Loucy (cell line): ENCODE measurements at regions not wholly inside any gene's neighbourhood (a gene's known extent, or its start where the extent isn't known, plus 50 kb on each side); places are given as distances from the start of the nearest gene placed in this dataset.

Experiments used
- H2AFZ ChIP-seq: fragments of 200-600 bp; sonication (generic); 2 replicates; pipeline ENCODE4 v1.6.0; 2016; ENCODE audit warnings: antibody characterized with exemption, mild to moderate bottlenecking, low read length, moderate library complexity
- H3F3A ChIP-seq: fragments of 200-600 bp; 2 replicates; pipeline ENCODE4 v1.6.0; 2016; ENCODE audit warnings: antibody characterized with exemption, low read depth, mild to moderate bottlenecking
- H3K27me3 ChIP-seq: fragments of 200-600 bp; sonication (generic); 2 replicates; pipeline ENCODE4 v1.6.1; 2014; ENCODE audit warnings: low read length, mild to moderate bottlenecking; ENCODE audit not compliant: insufficient read depth, poor library complexity, severe bottlenecking
- H3K36me3 ChIP-seq: fragments of 200-600 bp; sonication (generic); 2 replicates; pipeline ENCODE4 v1.6.1; 2016; ENCODE audit warnings: low read length; ENCODE audit not compliant: insufficient read depth
- H3K4me1 ChIP-seq: fragments of 200-600 bp; sonication (generic); 2 replicates; pipeline ENCODE4 v1.5.1; 2014; ENCODE audit warnings: low read length, mild to moderate bottlenecking; ENCODE audit not compliant: insufficient read depth, poor library complexity, severe bottlenecking
- H3K4me2 ChIP-seq: fragments of 200-600 bp; sonication (generic); 2 replicates; pipeline ENCODE4 v1.6.0; 2014; ENCODE audit warnings: antibody characterized with exemption, low read length, low read depth, mild to moderate bottlenecking; ENCODE audit not compliant: poor library complexity, severe bottlenecking
- H3K4me3 ChIP-seq: fragments of 200-600 bp; sonication (generic); 2 replicates; pipeline ENCODE4 v1.5.1; 2014; ENCODE audit warnings: low read length, mild to moderate bottlenecking, mixed read lengths; ENCODE audit not compliant: poor library complexity, severe bottlenecking
- H3K79me2 ChIP-seq: fragments of 200-600 bp; sonication (generic); 2 replicates; pipeline ENCODE4 v1.6.1; 2014; ENCODE audit warnings: low read length; ENCODE audit not compliant: insufficient read depth
- H3K9ac ChIP-seq: fragments of 200-600 bp; sonication (generic); 2 replicates; pipeline ENCODE4 v1.6.0; 2014; ENCODE audit warnings: mild to moderate bottlenecking, low read depth, low read length, moderate library complexity; ENCODE audit not compliant: poor library complexity, severe bottlenecking
- H3K9me2 ChIP-seq: fragments of 200-600 bp; sonication (generic); replicated peaks from 2 replicates; pipeline ENCODE4 v1.6.1; 2016; ENCODE audit warnings: low read depth, low read length, mixed read lengths
- H3K9me3 ChIP-seq: fragments of 200-600 bp; sonication (generic); 2 replicates; pipeline ENCODE4 v1.6.1; 2014; ENCODE audit warnings: mild to moderate bottlenecking, antibody characterized with exemption, low read length, low read depth; ENCODE audit not compliant: insufficient read depth
- H4K20me1 ChIP-seq: fragments of 200-600 bp; sonication (generic); 2 replicates; pipeline ENCODE4 v1.6.0; 2014; ENCODE audit warnings: antibody characterized with exemption, low read length, mild to moderate bottlenecking; ENCODE audit not compliant: insufficient read depth, poor library complexity, severe bottlenecking
- EZH2phosphoT487 ChIP-seq: fragments of 200-600 bp; IDR thresholded peaks from 2 replicates; pipeline ENCODE4 v1.6.1; 2018; ENCODE audit warnings: antibody characterized with exemption, mild to moderate bottlenecking, moderate library complexity, borderline replicate concordance
- TF ChIP-seq, protein P1 (sequence below): fragments of 200-600 bp; sonication (generic); conservative IDR thresholded peaks from 2 replicates; pipeline ENCODE4 v1.5.1; 2014; ENCODE audit warnings: mild to moderate bottlenecking, antibody characterized with exemption, low read length

DNA sequence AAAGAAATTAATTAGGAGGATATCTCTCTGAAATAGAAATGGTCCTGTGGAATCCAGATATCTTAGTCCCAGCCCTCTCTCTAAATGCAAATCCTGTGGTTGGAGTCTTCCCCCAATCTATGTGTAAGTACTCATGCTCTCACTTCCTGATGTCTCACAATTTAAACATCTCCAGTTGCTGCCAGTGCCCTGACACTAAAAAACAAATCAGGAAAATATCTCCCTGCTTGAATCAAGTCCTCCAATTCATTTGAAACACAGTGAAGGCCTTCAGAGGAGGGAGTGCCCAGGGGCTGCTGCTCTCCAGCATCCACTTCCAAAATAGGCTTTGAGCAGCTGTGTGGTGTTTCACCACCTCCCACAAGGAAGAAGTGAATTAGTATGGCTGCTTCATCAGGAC, 413.8 kb downstream of the RAD51AP2 start:
- no peaks in the 10 kb centered on the region for H3K4me1 ChIP-seq
- H3K9me3 ChIP-seq: no peaks in the 10 kb centered on the region
- no peaks in the 10 kb centered on the region for H3K36me3 ChIP-seq
- H3K4me2 ChIP-seq: no peak overlapping the region
- no peak overlapping the region for H3K9ac ChIP-seq
- H4K20me1 ChIP-seq: no peaks in the 10 kb centered on the region
- no peaks in the 10 kb centered on the region for H3K27me3 ChIP-seq
- no peaks in the 10 kb centered on the region for H3F3A ChIP-seq
- H3K4me3 ChIP-seq: no peak overlapping the region
- no peaks in the 10 kb centered on the region for H3K9me2 ChIP-seq
- H3K79me2 ChIP-seq: no peaks in the 10 kb centered on the region
- no peak overlapping the region for H2AFZ ChIP-seq
- TF ChIP-seq EZH2phosphoT487: no peak
- TF ChIP-seq, protein P1, sequence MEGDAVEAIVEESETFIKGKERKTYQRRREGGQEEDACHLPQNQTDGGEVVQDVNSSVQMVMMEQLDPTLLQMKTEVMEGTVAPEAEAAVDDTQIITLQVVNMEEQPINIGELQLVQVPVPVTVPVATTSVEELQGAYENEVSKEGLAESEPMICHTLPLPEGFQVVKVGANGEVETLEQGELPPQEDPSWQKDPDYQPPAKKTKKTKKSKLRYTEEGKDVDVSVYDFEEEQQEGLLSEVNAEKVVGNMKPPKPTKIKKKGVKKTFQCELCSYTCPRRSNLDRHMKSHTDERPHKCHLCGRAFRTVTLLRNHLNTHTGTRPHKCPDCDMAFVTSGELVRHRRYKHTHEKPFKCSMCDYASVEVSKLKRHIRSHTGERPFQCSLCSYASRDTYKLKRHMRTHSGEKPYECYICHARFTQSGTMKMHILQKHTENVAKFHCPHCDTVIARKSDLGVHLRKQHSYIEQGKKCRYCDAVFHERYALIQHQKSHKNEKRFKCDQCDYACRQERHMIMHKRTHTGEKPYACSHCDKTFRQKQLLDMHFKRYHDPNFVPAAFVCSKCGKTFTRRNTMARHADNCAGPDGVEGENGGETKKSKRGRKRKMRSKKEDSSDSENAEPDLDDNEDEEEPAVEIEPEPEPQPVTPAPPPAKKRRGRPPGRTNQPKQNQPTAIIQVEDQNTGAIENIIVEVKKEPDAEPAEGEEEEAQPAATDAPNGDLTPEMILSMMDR: no peak

DNA sequence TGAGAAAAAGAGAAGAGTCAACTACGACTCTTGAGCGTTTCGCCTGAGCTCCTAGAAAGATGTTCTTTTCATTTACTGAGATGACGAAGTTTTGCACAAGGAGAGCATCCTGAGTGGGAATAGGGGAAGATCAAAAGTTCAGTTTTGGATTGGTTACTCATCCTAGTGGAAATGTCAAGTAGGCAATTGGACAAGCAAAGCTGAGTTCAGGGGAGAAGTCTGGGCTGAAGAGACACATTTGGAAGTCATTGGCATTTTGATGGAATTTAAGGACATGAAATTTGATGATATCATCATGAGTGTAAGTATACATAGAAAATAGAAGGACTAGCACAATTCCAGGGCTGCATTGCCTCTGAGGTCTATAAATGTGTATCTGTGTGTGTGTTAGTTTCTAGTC, 416.6 kb downstream of the RAD51AP2 start:
- H3K9ac ChIP-seq: no peak overlapping the region
- no peak for TF ChIP-seq EZH2phosphoT487
- TF ChIP-seq, protein P1: no peak

DNA sequence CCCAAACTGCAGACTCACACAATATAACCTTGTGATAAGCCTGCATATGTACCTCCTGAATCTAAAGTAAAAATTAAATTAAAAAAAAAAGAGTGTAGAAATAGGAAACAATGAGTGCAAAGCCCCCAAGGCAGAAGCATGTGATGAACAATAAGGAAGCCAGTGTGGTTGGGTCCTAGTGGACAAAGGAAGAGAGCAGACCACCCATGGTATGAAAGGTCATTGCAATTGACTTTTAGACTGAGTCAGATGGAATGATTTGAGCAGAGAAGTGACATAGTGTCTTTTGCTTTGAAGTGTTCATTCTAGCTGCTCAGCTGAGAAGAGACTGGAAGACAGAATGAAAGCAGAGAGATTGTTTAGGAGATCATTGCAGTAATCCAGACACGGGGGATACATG, 417.1 kb downstream of the RAD51AP2 start:
- Histone ChIP-seq H4K20me1 (no peaks in the 10 kb centered on the region), H3K4me3 (no peak overlapping the region)

More for the DNA sequence above, 416.6 kb downstream of the RAD51AP2 start:
- Histone ChIP-seq H3K79me2 (no peaks in the 10 kb centered on the region), H2AFZ (no peak overlapping the region), H3K4me3 (no peak overlapping the region), H3K27me3 (no peaks in the 10 kb centered on the region), H3K4me1 (no peaks in the 10 kb centered on the region), H3K9me2 (no peaks in the 10 kb centered on the region), H4K20me1 (no peaks in the 10 kb centered on the region), H3F3A (no peaks in the 10 kb centered on the region), H3K36me3 (no peaks in the 10 kb centered on the region), H3K4me2 (no peak overlapping the region), H3K9me3 (no peaks in the 10 kb centered on the region)

More for the DNA sequence above, 417.1 kb downstream of the RAD51AP2 start:
- Histone ChIP-seq H3F3A (no peaks in the 10 kb centered on the region), H2AFZ (no peak overlapping the region), H3K4me1 (no peaks in the 10 kb centered on the region), H3K4me2 (no peak overlapping the region), H3K79me2 (no peaks in the 10 kb centered on the region), H3K9me3 (no peaks in the 10 kb centered on the region), H3K27me3 (no peaks in the 10 kb centered on the region), H3K36me3 (no peaks in the 10 kb centered on the region), H3K9me2 (no peaks in the 10 kb centered on the region), H3K9ac (no peak overlapping the region)
- TF ChIP-seq EZH2phosphoT487: no peak
- TF ChIP-seq, protein P1: no peak
